ENCODE measurements at regions not wholly inside any gene's neighbourhood (a gene's known extent, or its start where the extent isn't known, plus 50 kb on each side); places are given as distances from the start of the nearest gene placed in this dataset.
A peak's percentile ranks its signal among the peaks of the same experiment; 100 is the strongest.

- no peaks in the 10 kb centered on the region for H3K9me3 Mint-ChIP-seq
- Histone ChIP-seq H3K4me3 (ENCODE audit: low read length) (peak overlapping the region; percentile 51), H3K4me1 (ENCODE audit: control insufficient read depth, insufficient read depth, low read length) (peaks cover 60% of the 10 kb centered on the region), H3K27me3 (ENCODE audit: control insufficient read depth, insufficient read depth, low read length) (no peaks in the 10 kb centered on the region), H3K27ac (ENCODE audit: low read length) (peak overlapping the region; percentile 72), H3K9me3 (ENCODE audit: control insufficient read depth, insufficient read depth, low read length) (no peaks in the 10 kb centered on the region), H3K36me3 (ENCODE audit: control insufficient read depth, insufficient read depth, low read length) (no peaks in the 10 kb centered on the region)
- no peak overlapping the region for H3K27ac Mint-ChIP-seq
- H3K27me3 Mint-ChIP-seq (ENCODE audit: low read depth in 2 of 2), result peaks cover 5 to 7% of the 10 kb centered on the region in 2 donors
- TF ChIP-seq, protein P1, sequence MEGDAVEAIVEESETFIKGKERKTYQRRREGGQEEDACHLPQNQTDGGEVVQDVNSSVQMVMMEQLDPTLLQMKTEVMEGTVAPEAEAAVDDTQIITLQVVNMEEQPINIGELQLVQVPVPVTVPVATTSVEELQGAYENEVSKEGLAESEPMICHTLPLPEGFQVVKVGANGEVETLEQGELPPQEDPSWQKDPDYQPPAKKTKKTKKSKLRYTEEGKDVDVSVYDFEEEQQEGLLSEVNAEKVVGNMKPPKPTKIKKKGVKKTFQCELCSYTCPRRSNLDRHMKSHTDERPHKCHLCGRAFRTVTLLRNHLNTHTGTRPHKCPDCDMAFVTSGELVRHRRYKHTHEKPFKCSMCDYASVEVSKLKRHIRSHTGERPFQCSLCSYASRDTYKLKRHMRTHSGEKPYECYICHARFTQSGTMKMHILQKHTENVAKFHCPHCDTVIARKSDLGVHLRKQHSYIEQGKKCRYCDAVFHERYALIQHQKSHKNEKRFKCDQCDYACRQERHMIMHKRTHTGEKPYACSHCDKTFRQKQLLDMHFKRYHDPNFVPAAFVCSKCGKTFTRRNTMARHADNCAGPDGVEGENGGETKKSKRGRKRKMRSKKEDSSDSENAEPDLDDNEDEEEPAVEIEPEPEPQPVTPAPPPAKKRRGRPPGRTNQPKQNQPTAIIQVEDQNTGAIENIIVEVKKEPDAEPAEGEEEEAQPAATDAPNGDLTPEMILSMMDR (IDR thresholded peaks at IDR 0.05), result no peak
- no peak overlapping the region for H3K4me3 Mint-ChIP-seq
- no peak for ATAC-seq
- WGBS (ENCODE audit: insufficient coverage), result 74% methylated on average over 28 of the region's 28 CpGs
- H3K4me1 Mint-ChIP-seq, result peaks cover 2 to 6% of the 10 kb centered on the region in 2 donors
- intact Hi-C loops (cut with micrococcal nuclease), result no loop called here
- DNase-seq, result peak in 1 of 2 donors; percentile 13
- H3K36me3 Mint-ChIP-seq, result no peaks in the 10 kb centered on the region
Observed at GRCh38 chr14:105855893-105856675, 329.7 kb downstream of the TMEM121 start.

- WGBS (ENCODE audit: insufficient coverage), result 72% methylated on average over 2 of the region's 2 CpGs
- Mint-ChIP-seq H3K9me3 (no peaks in the 10 kb centered on the region), H3K4me1 (peaks cover 9 to 12% of the 10 kb centered on the region in 2 donors), H3K4me3 (no peak overlapping the region), H3K27ac (no peak overlapping the region), H3K36me3 (no peaks in the 10 kb centered on the region), H3K27me3 (ENCODE audit: low read depth in 2 of 2) (peaks cover 10 to 12% of the 10 kb centered on the region in 2 donors)
- intact Hi-C loops (cut with micrococcal nuclease), result no loop called here
- H3K27ac ChIP-seq (ENCODE audit: low read length), result peak overlapping the region; percentile 72
- no peaks in the 10 kb centered on the region for H3K9me3 ChIP-seq (ENCODE audit: control insufficient read depth, insufficient read depth, low read length)
- TF ChIP-seq, protein P1 (IDR thresholded peaks at IDR 0.05), result no peak
- peak overlapping the region; percentile 51 for H3K4me3 ChIP-seq (ENCODE audit: low read length)
- H3K4me1 ChIP-seq (ENCODE audit: control insufficient read depth, insufficient read depth, low read length), result peaks cover 65% of the 10 kb centered on the region
- no peak for ATAC-seq
- peak in 1 of 2 donors; percentile 5 for DNase-seq
- H3K27me3 ChIP-seq (ENCODE audit: control insufficient read depth, insufficient read depth, low read length), result no peaks in the 10 kb centered on the region
- peaks cover 2% of the 10 kb centered on the region for H3K36me3 ChIP-seq (ENCODE audit: control insufficient read depth, insufficient read depth, low read length)
Observed at GRCh38 chr14:105856676-105857219, 330.4 kb downstream of the TMEM121 start.

- no peaks in the 10 kb centered on the region for H3K9me3 ChIP-seq (ENCODE audit: control insufficient read depth, insufficient read depth, low read length)
- H3K9me3 Mint-ChIP-seq, result no peaks in the 10 kb centered on the region
- 58% methylated on average over 1 of the region's 1 CpG for whole genome bisulfite sequencing (ENCODE audit: insufficient coverage)
- peaks cover 2% of the 10 kb centered on the region for H3K36me3 ChIP-seq (ENCODE audit: control insufficient read depth, insufficient read depth, low read length)
- peaks cover 15 to 18% of the 10 kb centered on the region in 2 donors for H3K4me1 Mint-ChIP-seq
- peak overlapping the region; percentile 72 for H3K27ac ChIP-seq (ENCODE audit: low read length)
- TF ChIP-seq, protein P1 (IDR thresholded peaks at IDR 0.05), result no peak
- no peak overlapping the region for H3K27ac Mint-ChIP-seq
- peak overlapping the region; percentile 51 for H3K4me3 ChIP-seq (ENCODE audit: low read length)
- H3K27me3 ChIP-seq (ENCODE audit: control insufficient read depth, insufficient read depth, low read length), result no peaks in the 10 kb centered on the region
- H3K36me3 Mint-ChIP-seq, result no peaks in the 10 kb centered on the region
- intact Hi-C loops (cut with micrococcal nuclease), result no loop called here
- H3K4me3 Mint-ChIP-seq, result no peak overlapping the region
- ATAC-seq (peak in 1 of 3 donors; percentile 7), DNase-seq (peak; percentile 6 to 35)
- H3K4me1 ChIP-seq (ENCODE audit: control insufficient read depth, insufficient read depth, low read length), result peaks cover 69% of the 10 kb centered on the region
- peaks cover 16 to 17% of the 10 kb centered on the region in 2 donors for H3K27me3 Mint-ChIP-seq (ENCODE audit: low read depth in 2 of 2)
Observed at GRCh38 chr14:105857220-105857825, 330.9 kb downstream of the TMEM121 start.

Measured in natural killer cell (primary cell).